Neural cell (in vitro differentiated cells): ENCODE measurements at regions not wholly inside any gene's neighbourhood (a gene's known extent, or its start where the extent isn't known, plus 50 kb on each side); places are given as distances from the start of the nearest gene placed in this dataset.

Experiments used
- H2AFZ ChIP-seq: fragments of 200-600, 300-800 bp; sonication (generic), shearing (Covaris generic); 2 replicates; pipeline ENCODE4 v1.6.0; 2014; ENCODE audit warnings: low read depth, mild to moderate bottlenecking, antibody characterized with exemption, low read length, moderate library complexity
- H3F3A ChIP-seq: fragments of 200-600 bp; shearing (Covaris generic); 2 replicates; pipeline ENCODE4 v1.6.1; 2016; ENCODE audit warnings: mild to moderate bottlenecking, moderate library complexity, mixed read lengths, antibody characterized with exemption, low read length; ENCODE audit not compliant: insufficient read depth, poor library complexity, severe bottlenecking
- H3K27ac ChIP-seq: fragments of 200-600, 300-800 bp; sonication (generic), shearing (Covaris generic); 2 replicates; pipeline ENCODE4 v1.5.1; 2014; ENCODE audit warnings: mild to moderate bottlenecking, low read length, moderate library complexity
- H3K27me3 ChIP-seq: fragments of 300-800, 200-600 bp; sonication (generic), shearing (Covaris generic); 2 replicates; pipeline ENCODE4 v1.6.0; 2014; ENCODE audit warnings: mild to moderate bottlenecking, low read depth, low read length, moderate library complexity; ENCODE audit not compliant: insufficient read depth
- H3K36me3 ChIP-seq: fragments of 300-800, 200-600 bp; sonication (generic), shearing (Covaris generic); 2 replicates; pipeline ENCODE4 v1.5.1; 2014; ENCODE audit warnings: mild to moderate bottlenecking, antibody characterized with exemption, low read length, moderate library complexity; ENCODE audit not compliant: insufficient read depth
- H3K4me2 ChIP-seq: fragments of 300-800, 200-600 bp; sonication (generic), shearing (Covaris generic); 2 replicates; pipeline ENCODE4 v1.6.0; 2014; ENCODE audit warnings: mild to moderate bottlenecking, low read length
- H3K4me3 ChIP-seq: fragments of 300-800, 200-600 bp; sonication (generic), shearing (Covaris generic); 2 replicates; pipeline ENCODE4 v1.5.1; 2014; ENCODE audit warnings: mild to moderate bottlenecking, low read length, moderate library complexity
- H3K79me2 ChIP-seq: fragments of 200-600 bp; shearing (Covaris generic); replicated peaks from 2 replicates; pipeline ENCODE4 v1.6.0; 2014; ENCODE audit warnings: mild to moderate bottlenecking, low read length, moderate library complexity; ENCODE audit not compliant: insufficient read depth
- H3K9ac ChIP-seq: fragments of 300-800, 200-600 bp; sonication (generic), shearing (Covaris generic); 2 replicates; pipeline ENCODE4 v1.6.1; 2016; ENCODE audit warnings: mild to moderate bottlenecking, low read length, mixed read lengths
- H3K9me2 ChIP-seq: fragments of 200-600 bp; shearing (Covaris generic); 2 replicates; pipeline ENCODE4 v1.6.1; 2016; ENCODE audit warnings: mild to moderate bottlenecking, low read length, mixed read lengths; ENCODE audit not compliant: insufficient read depth
- H3K9me3 ChIP-seq: fragments of 200-600, 300-800 bp; sonication (generic), shearing (Covaris generic); 2 replicates; pipeline ENCODE4 v1.6.1; 2016; ENCODE audit warnings: mild to moderate bottlenecking, mixed run types, low read length, moderate library complexity, mixed read lengths
- H4K20me1 ChIP-seq: fragments of 200-600 bp; shearing (Covaris generic); 2 replicates; pipeline ENCODE4 v1.6.1; 2016; ENCODE audit warnings: mild to moderate bottlenecking, mixed run types; ENCODE audit not compliant: insufficient read depth
- EP300 ChIP-seq: fragments of 450-650 bp; conservative IDR thresholded peaks from 2 replicates; pipeline ENCODE4 v1.6.1; 2014; ENCODE audit warnings: antibody characterized with exemption, mild to moderate bottlenecking, moderate library complexity; ENCODE audit not compliant: poor library complexity, severe bottlenecking
- EZH2 ChIP-seq: fragments of 200-600, 300-800 bp; shearing (Covaris generic), sonication (generic); IDR thresholded peaks from 2 replicates; pipeline ENCODE4 v1.6.1; 2014; ENCODE audit warnings: antibody characterized with exemption, low read length, borderline replicate concordance, mild to moderate bottlenecking; ENCODE audit not compliant: insufficient read depth, poor library complexity, severe bottlenecking
- MXI1 ChIP-seq: fragments of 450-650 bp; conservative IDR thresholded peaks from 2 replicates; pipeline ENCODE4 v1.6.1; 2014; ENCODE audit warnings: antibody characterized with exemption, mild to moderate bottlenecking; ENCODE audit not compliant: poor library complexity, severe bottlenecking
- POLR2AphosphoS5 ChIP-seq: IDR thresholded peaks from 2 replicates; pipeline ENCODE4 v1.6.1; 2012
- RAD21 ChIP-seq: fragments of 450-650 bp; conservative IDR thresholded peaks from 2 replicates; pipeline ENCODE4 v1.6.1; 2014; ENCODE audit warnings: antibody characterized with exemption, mild to moderate bottlenecking, moderate library complexity
- SMC3 ChIP-seq: fragments of 450-650 bp; conservative IDR thresholded peaks from 2 replicates; pipeline ENCODE4 v1.6.1; 2014; ENCODE audit warnings: antibody characterized with exemption, mild to moderate bottlenecking, moderate library complexity; ENCODE audit not compliant: poor library complexity
- TAF1 ChIP-seq: IDR thresholded peaks from 2 replicates; pipeline ENCODE4 v1.6.1; 2012; ENCODE audit warnings: low read depth
- TF ChIP-seq, protein P1 (sequence below): fragments of 450-650 bp; IDR thresholded peaks from 2 replicates; pipeline ENCODE4 v1.5.1; 2014; ENCODE audit warnings: antibody characterized with exemption, mild to moderate bottlenecking, moderate library complexity; ENCODE audit not compliant: poor library complexity, severe bottlenecking
- TF ChIP-seq, protein P2 (sequence below): IDR thresholded peaks from 2 replicates; pipeline ENCODE4 v1.6.1; 2012; ENCODE audit warnings: borderline replicate concordance

DNA sequence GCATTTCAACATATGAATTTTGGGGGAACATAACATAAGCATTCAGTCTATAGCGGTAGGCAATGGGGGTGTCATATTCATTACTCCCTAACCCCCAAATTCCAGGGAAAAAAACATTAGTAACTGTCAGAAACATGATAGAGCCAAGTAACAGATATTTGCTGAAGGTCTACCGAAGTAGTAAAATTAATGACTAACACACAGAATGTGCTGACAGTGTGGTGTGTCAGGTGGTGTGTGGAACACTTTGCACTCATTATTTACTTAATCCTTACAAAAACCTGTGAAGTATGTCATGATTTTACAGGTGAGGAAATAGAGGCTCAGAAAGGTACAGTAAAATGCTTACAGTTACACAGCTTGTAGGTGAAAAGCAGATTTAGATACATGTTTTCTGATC lies 85.4 kb upstream of the RHOBTB1 start:
- H3K27me3 ChIP-seq: no peaks in the 10 kb centered on the region
- no peak overlapping the region for H3K4me2 ChIP-seq
- no peak overlapping the region for H3K4me3 ChIP-seq
- H3K79me2 ChIP-seq: no peaks in the 10 kb centered on the region
- no peaks in the 10 kb centered on the region for H4K20me1 ChIP-seq
- H3K9ac ChIP-seq: no peak overlapping the region
- H3K9me2 ChIP-seq: no peaks in the 10 kb centered on the region
- no peaks in the 10 kb centered on the region for H3K36me3 ChIP-seq
- H3F3A ChIP-seq: no peaks in the 10 kb centered on the region
- H2AFZ ChIP-seq: no peak overlapping the region
- H3K9me3 ChIP-seq: no peaks in the 10 kb centered on the region
- TF ChIP-seq, protein P1, sequence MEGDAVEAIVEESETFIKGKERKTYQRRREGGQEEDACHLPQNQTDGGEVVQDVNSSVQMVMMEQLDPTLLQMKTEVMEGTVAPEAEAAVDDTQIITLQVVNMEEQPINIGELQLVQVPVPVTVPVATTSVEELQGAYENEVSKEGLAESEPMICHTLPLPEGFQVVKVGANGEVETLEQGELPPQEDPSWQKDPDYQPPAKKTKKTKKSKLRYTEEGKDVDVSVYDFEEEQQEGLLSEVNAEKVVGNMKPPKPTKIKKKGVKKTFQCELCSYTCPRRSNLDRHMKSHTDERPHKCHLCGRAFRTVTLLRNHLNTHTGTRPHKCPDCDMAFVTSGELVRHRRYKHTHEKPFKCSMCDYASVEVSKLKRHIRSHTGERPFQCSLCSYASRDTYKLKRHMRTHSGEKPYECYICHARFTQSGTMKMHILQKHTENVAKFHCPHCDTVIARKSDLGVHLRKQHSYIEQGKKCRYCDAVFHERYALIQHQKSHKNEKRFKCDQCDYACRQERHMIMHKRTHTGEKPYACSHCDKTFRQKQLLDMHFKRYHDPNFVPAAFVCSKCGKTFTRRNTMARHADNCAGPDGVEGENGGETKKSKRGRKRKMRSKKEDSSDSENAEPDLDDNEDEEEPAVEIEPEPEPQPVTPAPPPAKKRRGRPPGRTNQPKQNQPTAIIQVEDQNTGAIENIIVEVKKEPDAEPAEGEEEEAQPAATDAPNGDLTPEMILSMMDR: no peak
- TF ChIP-seq SMC3: no peak
- no peak for TF ChIP-seq TAF1
- TF ChIP-seq EP300: no peak
- TF ChIP-seq, protein P2, sequence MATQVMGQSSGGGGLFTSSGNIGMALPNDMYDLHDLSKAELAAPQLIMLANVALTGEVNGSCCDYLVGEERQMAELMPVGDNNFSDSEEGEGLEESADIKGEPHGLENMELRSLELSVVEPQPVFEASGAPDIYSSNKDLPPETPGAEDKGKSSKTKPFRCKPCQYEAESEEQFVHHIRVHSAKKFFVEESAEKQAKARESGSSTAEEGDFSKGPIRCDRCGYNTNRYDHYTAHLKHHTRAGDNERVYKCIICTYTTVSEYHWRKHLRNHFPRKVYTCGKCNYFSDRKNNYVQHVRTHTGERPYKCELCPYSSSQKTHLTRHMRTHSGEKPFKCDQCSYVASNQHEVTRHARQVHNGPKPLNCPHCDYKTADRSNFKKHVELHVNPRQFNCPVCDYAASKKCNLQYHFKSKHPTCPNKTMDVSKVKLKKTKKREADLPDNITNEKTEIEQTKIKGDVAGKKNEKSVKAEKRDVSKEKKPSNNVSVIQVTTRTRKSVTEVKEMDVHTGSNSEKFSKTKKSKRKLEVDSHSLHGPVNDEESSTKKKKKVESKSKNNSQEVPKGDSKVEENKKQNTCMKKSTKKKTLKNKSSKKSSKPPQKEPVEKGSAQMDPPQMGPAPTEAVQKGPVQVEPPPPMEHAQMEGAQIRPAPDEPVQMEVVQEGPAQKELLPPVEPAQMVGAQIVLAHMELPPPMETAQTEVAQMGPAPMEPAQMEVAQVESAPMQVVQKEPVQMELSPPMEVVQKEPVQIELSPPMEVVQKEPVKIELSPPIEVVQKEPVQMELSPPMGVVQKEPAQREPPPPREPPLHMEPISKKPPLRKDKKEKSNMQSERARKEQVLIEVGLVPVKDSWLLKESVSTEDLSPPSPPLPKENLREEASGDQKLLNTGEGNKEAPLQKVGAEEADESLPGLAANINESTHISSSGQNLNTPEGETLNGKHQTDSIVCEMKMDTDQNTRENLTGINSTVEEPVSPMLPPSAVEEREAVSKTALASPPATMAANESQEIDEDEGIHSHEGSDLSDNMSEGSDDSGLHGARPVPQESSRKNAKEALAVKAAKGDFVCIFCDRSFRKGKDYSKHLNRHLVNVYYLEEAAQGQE: no peak
- no peak for TF ChIP-seq MXI1
- no peak for TF ChIP-seq RAD21
- TF ChIP-seq POLR2AphosphoS5: no peak
- TF ChIP-seq EZH2: no peak
- H3K27ac ChIP-seq: no peak overlapping the region

DNA sequence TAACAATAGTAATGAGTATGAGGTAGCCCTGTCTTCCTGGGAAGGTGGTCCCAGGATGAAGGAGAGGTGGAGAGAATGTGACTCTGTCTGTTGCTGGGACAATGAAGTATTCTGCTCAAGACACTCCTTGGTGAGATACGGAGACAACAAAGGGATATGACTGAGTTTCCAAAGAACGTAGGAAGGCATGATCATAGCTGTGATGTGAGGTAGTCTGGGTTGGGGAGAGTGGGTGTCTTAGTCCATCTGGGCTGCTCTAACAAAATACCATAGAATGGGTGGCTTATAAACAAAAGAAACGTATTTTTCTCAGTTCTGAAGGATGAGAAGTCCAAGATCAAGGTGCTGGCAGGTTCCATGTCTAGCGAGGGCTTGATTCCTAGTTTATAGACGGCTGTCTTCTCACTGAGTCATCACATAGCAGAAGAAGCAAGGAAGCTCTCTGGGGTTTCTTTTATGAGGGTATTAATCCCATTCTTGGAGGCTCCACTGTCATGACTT lies 84.9 kb upstream of the RHOBTB1 start:
- Histone ChIP-seq H4K20me1 (no peaks in the 10 kb centered on the region), H2AFZ (no peak overlapping the region), H3F3A (no peaks in the 10 kb centered on the region), H3K9me2 (no peaks in the 10 kb centered on the region), H3K9me3 (no peaks in the 10 kb centered on the region), H3K4me3 (no peak overlapping the region), H3K27ac (no peak overlapping the region), H3K27me3 (no peaks in the 10 kb centered on the region), H3K79me2 (no peaks in the 10 kb centered on the region), H3K9ac (no peak overlapping the region), H3K36me3 (no peaks in the 10 kb centered on the region), H3K4me2 (no peak overlapping the region)
- TF ChIP-seq SMC3: no peak
- TF ChIP-seq, protein P1: no peak
- no peak for TF ChIP-seq EP300
- TF ChIP-seq, protein P2: no peak
- no peak for TF ChIP-seq TAF1
- no peak for TF ChIP-seq MXI1
- no peak for TF ChIP-seq RAD21
- TF ChIP-seq POLR2AphosphoS5: no peak
- TF ChIP-seq EZH2: no peak
